ENCODE measurements at regions not wholly inside any gene's neighbourhood (a gene's known extent, or its start where the extent isn't known, plus 50 kb on each side); places are given as distances from the start of the nearest gene placed in this dataset.

- TF ChIP-seq SMC3 (conservative IDR thresholded peaks at IDR 0.05; ENCODE audit: insufficient read depth, low read depth, low read length), result no peak
- TF ChIP-seq RHOXF2B (CRISPR knock-in tag; conservative IDR thresholded peaks at IDR 0.05), result no peak
- TF ChIP-seq CTCF (IDR thresholded peaks at IDR 0.05 in 2 of 3, conservative IDR thresholded peaks at IDR 0.05 in 1 of 3; ENCODE audit: insufficient read depth in 2 of 3, low read depth in 1 of 3, low read length in 3 of 3), result no peak
- TF ChIP-seq NFYB (IDR thresholded peaks at IDR 0.05; ENCODE audit: extremely low read depth, insufficient read length), result no peak
- TF ChIP-seq POLR2A (conservative IDR thresholded peaks at IDR 0.05), result no peak
- no peak for TF ChIP-seq NFE2L1 (tag; IDR thresholded peaks at IDR 0.05; ENCODE audit: borderline replicate concordance, low read depth)
- TF ChIP-seq TEAD4 (IDR thresholded peaks at IDR 0.05; ENCODE audit: low read length), result no peak
- no peak for TF ChIP-seq TEAD4 (CRISPR knock-in tag; IDR thresholded peaks at IDR 0.05; ENCODE audit: borderline replicate concordance)
- TF ChIP-seq, protein P1, sequence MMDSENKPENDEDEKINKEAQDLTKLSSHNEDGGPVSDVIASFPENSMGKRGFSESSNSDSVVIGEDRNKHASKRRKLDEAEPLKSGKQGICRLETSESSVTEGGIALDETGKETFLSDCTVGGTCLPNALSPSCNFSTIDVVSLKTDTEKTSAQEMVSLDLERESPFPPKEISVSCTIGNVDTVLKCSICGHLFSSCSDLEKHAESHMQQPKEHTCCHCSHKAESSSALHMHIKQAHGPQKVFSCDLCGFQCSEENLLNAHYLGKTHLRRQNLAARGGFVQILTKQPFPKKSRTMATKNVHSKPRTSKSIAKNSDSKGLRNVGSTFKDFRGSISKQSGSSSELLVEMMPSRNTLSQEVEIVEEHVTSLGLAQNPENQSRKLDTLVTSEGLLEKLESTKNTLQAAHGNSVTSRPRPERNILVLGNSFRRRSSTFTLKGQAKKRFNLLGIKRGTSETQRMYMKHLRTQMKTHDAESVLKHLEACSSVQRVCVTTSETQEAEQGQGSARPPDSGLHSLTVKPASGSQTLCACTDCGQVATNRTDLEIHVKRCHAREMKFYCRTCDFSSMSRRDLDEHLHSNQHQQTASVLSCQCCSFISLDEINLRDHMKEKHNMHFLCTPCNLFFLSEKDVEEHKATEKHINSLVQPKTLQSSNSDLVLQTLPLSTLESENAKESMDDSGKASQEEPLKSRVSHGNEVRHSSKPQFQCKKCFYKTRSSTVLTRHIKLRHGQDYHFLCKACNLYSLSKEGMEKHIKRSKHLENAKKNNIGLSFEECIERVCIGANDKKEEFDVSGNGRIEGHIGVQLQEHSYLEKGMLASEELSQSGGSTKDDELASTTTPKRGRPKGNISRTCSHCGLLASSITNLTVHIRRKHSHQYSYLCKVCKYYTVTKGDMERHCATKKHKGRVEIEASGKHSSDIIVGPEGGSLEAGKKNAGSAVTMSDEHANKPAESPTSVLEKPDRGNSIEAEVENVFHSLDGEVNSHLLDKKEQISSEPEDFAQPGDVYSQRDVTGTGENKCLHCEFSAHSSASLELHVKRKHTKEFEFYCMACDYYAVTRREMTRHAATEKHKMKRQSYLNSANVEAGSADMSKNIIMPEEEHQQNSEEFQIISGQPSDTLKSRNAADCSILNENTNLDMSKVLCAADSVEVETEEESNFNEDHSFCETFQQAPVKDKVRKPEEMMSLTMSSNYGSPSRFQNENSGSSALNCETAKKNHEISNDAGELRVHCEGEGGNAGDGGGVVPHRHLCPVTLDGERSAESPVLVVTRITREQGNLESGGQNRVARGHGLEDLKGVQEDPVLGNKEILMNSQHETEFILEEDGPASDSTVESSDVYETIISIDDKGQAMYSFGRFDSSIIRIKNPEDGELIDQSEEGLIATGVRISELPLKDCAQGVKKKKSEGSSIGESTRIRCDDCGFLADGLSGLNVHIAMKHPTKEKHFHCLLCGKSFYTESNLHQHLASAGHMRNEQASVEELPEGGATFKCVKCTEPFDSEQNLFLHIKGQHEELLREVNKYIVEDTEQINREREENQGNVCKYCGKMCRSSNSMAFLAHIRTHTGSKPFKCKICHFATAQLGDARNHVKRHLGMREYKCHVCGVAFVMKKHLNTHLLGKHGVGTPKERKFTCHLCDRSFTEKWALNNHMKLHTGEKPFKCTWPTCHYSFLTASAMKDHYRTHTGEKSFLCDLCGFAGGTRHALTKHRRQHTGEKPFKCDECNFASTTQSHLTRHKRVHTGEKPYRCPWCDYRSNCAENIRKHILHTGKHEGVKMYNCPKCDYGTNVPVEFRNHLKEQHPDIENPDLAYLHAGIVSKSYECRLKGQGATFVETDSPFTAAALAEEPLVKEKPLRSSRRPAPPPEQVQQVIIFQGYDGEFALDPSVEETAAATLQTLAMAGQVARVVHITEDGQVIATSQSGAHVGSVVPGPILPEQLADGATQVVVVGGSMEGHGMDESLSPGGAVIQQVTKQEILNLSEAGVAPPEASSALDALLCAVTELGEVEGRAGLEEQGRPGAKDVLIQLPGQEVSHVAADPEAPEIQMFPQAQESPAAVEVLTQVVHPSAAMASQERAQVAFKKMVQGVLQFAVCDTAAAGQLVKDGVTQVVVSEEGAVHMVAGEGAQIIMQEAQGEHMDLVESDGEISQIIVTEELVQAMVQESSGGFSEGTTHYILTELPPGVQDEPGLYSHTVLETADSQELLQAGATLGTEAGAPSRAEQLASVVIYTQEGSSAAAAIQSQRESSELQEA (IDR thresholded peaks at IDR 0.05; ENCODE audit: low read depth), result no peak
These were observed 50.1 kb upstream of the KLF12 start for GRCh38 chr13:74184283-74184682.

Data from K562 (cell line).